ENCODE measurements at regions not wholly inside any gene's neighbourhood (a gene's known extent, or its start where the extent isn't known, plus 50 kb on each side); places are given as distances from the start of the nearest gene placed in this dataset.

GRCh38 chr10:8174762-8175161 is 120.3 kb downstream of the GATA3 start:
- TF ChIP-seq YY1 (IDR thresholded peaks at IDR 0.05), result no peak
- TF ChIP-seq CTCF (IDR thresholded peaks at IDR 0.05; ENCODE audit: low read depth, low read length, missing input control), result no peak
- no peak for TF ChIP-seq RAD21 (IDR thresholded peaks at IDR 0.05)
- TF ChIP-seq ZBTB33 (IDR thresholded peaks at IDR 0.05), result no peak
- TF ChIP-seq REST (IDR thresholded peaks at IDR 0.05), result no peak
